PC-9 (cell line): ENCODE measurements at regions not wholly inside any gene's neighbourhood (a gene's known extent, or its start where the extent isn't known, plus 50 kb on each side); places are given as distances from the start of the nearest gene placed in this dataset.
A peak's percentile ranks its signal among the peaks of the same experiment; 100 is the strongest.

Source experiments
- BruUV-seq: library from RNA; stranded (reverse); fragments of 400-500 nt; replicated peaks from 2 replicates; lab custom pipeline; 2021; lab: Mats Ljungman, UMichigan
- CTCF ChIA-PET: fragments of 300-600 bp; sonication (Branson Sonifier 250); formaldehyde crosslinking; loops from one replicate; lab custom pipeline; 2022; ENCODE audit warnings: antibody characterized with exemption; lab: Charles Lee
- POLR2A ChIA-PET: fragments of 300-600 bp; sonication (Branson Sonifier 250); formaldehyde crosslinking; loops from one replicate; lab custom pipeline; 2022; ENCODE audit warnings: antibody characterized with exemption; ENCODE audit not compliant: unreplicated experiment; lab: Charles Lee
- DNase-seq, 2 experiments: peaks; one replicate each; pipeline versions ENCODE4 v3.0.0 to v3.0.0-alpha.2; 2015 to 2022; ENCODE audit warnings: mixed read lengths in 1 of 2
- H2AFZ ChIP-seq: fragments of 200-600 bp; sonication (generic); 2 replicates; pipeline ENCODE4 v1.8.1; 2017; ENCODE audit warnings: antibody characterized with exemption
- H3F3A ChIP-seq: fragments of 200-600 bp; sonication (generic); 2 replicates; pipeline ENCODE4 v1.8.1; 2017; ENCODE audit warnings: antibody characterized with exemption, mild to moderate bottlenecking, low read depth; ENCODE audit not compliant: insufficient read depth
- H3K27ac ChIP-seq: fragments of 200-600 bp; sonication (generic); 2 replicates; pipeline ENCODE4 v1.6.1; 2016; ENCODE audit warnings: mixed run types
- H3K27me3 ChIP-seq: fragments of 200-600 bp; sonication (generic); 2 replicates; pipeline ENCODE4 v1.6.1; 2016; ENCODE audit warnings: low read depth, mixed run types; ENCODE audit not compliant: insufficient read depth
- H3K36me3 ChIP-seq: fragments of 200-600 bp; sonication (generic); 2 replicates; pipeline ENCODE4 v1.6.1; 2016; ENCODE audit warnings: low read depth, mixed run types
- H3K4me1 ChIP-seq: fragments of 200-600 bp; sonication (generic); replicated peaks from 2 replicates; pipeline ENCODE4 v1.6.1; 2016; ENCODE audit warnings: mixed run types; ENCODE audit not compliant: insufficient read depth
- H3K4me2 ChIP-seq: fragments of 200-600 bp; sonication (generic); 2 replicates; pipeline ENCODE4 v1.6.1; 2017; ENCODE audit warnings: mixed run types
- H3K4me3 ChIP-seq: fragments of 200-600 bp; sonication (generic); 2 replicates; pipeline ENCODE4 v1.6.1; 2016; ENCODE audit warnings: mixed run types
- H3K79me2 ChIP-seq: fragments of 200-600 bp; sonication (generic); 2 replicates; pipeline ENCODE4 v1.6.1; 2017; ENCODE audit warnings: low read depth, mixed run types
- H3K9me2 ChIP-seq: fragments of 200-600 bp; sonication (generic); 2 replicates; pipeline ENCODE4 v1.8.1; 2017; ENCODE audit warnings: mild to moderate bottlenecking; ENCODE audit not compliant: insufficient read depth
- H3K9me3 ChIP-seq: fragments of 200-600 bp; sonication (generic); 2 replicates; pipeline ENCODE4 v1.8.1; 2016; ENCODE audit warnings: low read depth; ENCODE audit not compliant: insufficient read depth
- H4K20me1 ChIP-seq: fragments of 200-600 bp; sonication (generic); 2 replicates; pipeline ENCODE4 v1.8.1; 2017; ENCODE audit not compliant: insufficient read depth
- CTCF ChIP-seq: fragments of 200-600 bp; sonication (generic); conservative IDR thresholded peaks from 2 replicates; pipeline ENCODE4 v1.6.1; 2017; ENCODE audit warnings: mixed run types, antibody characterized with exemption, mild to moderate bottlenecking, moderate library complexity
- EZH2 ChIP-seq: fragments of 200-600 bp; sonication (generic); IDR thresholded peaks from 2 replicates; pipeline ENCODE4 v1.8.0; 2017; ENCODE audit warnings: antibody characterized with exemption, low read depth
- intact Hi-C: fragments of 100-400 bp; cut with micrococcal nuclease; formaldehyde crosslinking; loops from one replicate; pipeline ENCODE4 v1.10.0; 2022; ENCODE audit not compliant: unreplicated experiment

DNA sequence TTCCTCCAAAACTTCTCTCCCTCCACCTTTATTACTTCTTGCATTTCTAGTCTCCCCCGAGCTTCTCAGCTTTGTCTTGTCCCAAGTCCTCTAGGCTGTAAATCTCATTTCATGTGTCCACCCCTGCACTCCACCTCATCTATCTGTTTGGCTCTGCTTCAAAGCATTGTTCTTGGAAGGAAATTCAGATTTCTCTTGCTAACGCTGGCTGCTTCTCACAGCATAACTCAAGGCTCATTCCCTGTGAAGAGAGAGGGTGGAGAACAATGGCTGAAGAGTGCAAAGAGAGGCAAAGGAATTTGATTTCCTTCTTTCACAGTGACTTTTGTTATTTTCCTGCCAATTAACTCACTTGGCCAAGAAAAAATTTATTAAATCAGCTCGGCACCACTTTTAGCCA is 476.5 kb downstream of the TMEM114 start:
- Histone ChIP-seq H3K27ac (no peak overlapping the region), H3K36me3 (no peaks in the 10 kb centered on the region), H3K27me3 (no peaks in the 10 kb centered on the region), H3K4me2 (no peak overlapping the region), H3K79me2 (no peaks in the 10 kb centered on the region), H3K4me3 (no peak overlapping the region), H3K9me2 (no peaks in the 10 kb centered on the region), H2AFZ (no peak overlapping the region), H3F3A (no peaks in the 10 kb centered on the region), H3K9me3 (no peaks in the 10 kb centered on the region), H3K4me1 (no peaks in the 10 kb centered on the region), H4K20me1 (no peaks in the 10 kb centered on the region)
- no peak for DNase-seq
- CTCF ChIA-PET, result no interaction called here
- TF ChIP-seq CTCF (no peak), EZH2 (no peak)
- BruUV-seq, result no TSS peak
- POLR2A ChIA-PET, result no interaction called here
- intact Hi-C loops, result no loop called here

DNA sequence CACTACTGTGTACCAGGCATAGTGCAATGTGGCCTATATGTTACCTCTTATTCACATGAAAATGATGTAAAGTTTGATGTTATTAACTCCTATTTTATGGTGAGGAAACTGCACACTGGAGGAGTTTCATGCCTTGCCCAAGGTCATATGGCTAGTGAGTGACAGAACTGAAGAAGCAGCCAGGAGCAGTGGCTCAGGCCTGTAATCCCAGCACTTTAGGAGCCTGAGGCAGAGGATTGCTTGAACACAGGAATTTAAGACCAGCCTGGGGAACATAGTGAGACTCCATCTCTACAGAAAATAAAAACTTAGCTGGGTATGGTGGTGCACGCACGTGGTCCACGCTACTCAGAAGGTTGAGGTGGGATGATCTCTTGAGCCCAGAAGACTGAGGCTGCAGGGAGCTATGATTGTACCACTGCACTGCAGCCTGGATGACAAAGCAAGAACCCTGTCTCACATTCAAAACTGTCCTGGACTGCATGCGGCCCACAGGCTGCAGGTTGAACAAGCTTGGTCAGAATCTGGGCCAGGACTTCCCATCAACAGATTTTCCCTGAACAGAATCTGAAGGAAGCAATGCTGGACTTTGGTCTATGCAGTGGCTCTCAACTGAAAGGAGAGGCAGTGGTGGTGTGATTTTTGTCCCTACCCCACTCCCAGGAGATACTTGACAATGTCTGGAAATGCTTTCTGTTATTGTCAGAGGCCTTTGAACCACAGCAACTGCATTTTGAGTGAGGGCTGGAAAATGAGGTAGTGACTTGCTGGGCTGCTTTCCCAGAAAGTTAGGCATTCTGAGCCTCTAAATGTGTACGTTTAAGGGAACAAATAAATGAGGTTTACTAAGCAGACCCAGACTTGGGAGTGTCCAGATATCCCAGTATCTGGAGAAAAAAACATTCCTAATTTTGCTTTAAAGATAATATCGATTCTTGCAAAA is 479.5 kb downstream of the TMEM114 start:
- POLR2A ChIA-PET, result no interaction called here
- no peaks in the 10 kb centered on the region for H3K79me2 ChIP-seq
- CTCF ChIA-PET, result no interaction called here
- no peaks in the 10 kb centered on the region for H3K9me2 ChIP-seq
- no peaks in the 10 kb centered on the region for H3K4me1 ChIP-seq
- no peak overlapping the region for H3K4me3 ChIP-seq
- BruUV-seq, result no TSS peak
- H2AFZ ChIP-seq, result no peak overlapping the region
- no peaks in the 10 kb centered on the region for H3K27me3 ChIP-seq
- no peaks in the 10 kb centered on the region for H3K36me3 ChIP-seq
- no peak overlapping the region for H3K4me2 ChIP-seq
- DNase-seq, result no peak
- TF ChIP-seq EZH2 (no peak), CTCF (no peak)
- no peaks in the 10 kb centered on the region for H3F3A ChIP-seq
- no peaks in the 10 kb centered on the region for H3K9me3 ChIP-seq
- intact Hi-C loops, result no loop called here
- H4K20me1 ChIP-seq, result no peaks in the 10 kb centered on the region
- H3K27ac ChIP-seq, result no peak overlapping the region

- H3K4me1 ChIP-seq, result no peaks in the 10 kb centered on the region
- no peaks in the 10 kb centered on the region for H3K9me2 ChIP-seq
- H3K27me3 ChIP-seq, result no peaks in the 10 kb centered on the region
- BruUV-seq, result TSS peak; percentile 77
- no peaks in the 10 kb centered on the region for H3K36me3 ChIP-seq
- no peaks in the 10 kb centered on the region for H3K79me2 ChIP-seq
- H3K4me3 ChIP-seq, result no peak overlapping the region
- no peaks in the 10 kb centered on the region for H3F3A ChIP-seq
- ChIA-PET CTCF (no interaction called here), POLR2A (interaction anchor here (0.6 kb wide), 1 partner anchor 1407 kb away, joined by 10 read pairs; no protein-coding TSS in a partner anchor)
- H2AFZ ChIP-seq, result no peak overlapping the region
- no peak overlapping the region for H3K27ac ChIP-seq
- no peaks in the 10 kb centered on the region for H3K9me3 ChIP-seq
- intact Hi-C loops, result no loop called here
- H4K20me1 ChIP-seq, result no peaks in the 10 kb centered on the region
- DNase-seq, result peak in 1 of 2 experiments; percentile 20
- no peak for TF ChIP-seq CTCF
- no peak for TF ChIP-seq EZH2
- no peak overlapping the region for H3K4me2 ChIP-seq
Observed at GRCh38 chr16:8109510-8110369, 480.6 kb downstream of the TMEM114 start.
